ENCODE measurements at regions not wholly inside any gene's neighbourhood (a gene's known extent, or its start where the extent isn't known, plus 50 kb on each side); places are given as distances from the start of the nearest gene placed in this dataset.

GRCh38 chr5:155278532-155278931, 265.0 kb downstream of the KIF4B start:
- Histone ChIP-seq H3K27ac (ENCODE audit: extremely low read depth, low read depth, low read length) (no peak overlapping the region), H3K9ac (ENCODE audit: insufficient read depth in 1 of 2, low read depth in 2 of 2, low read length in 2 of 2) (no peak overlapping the region), H3K36me3 (ENCODE audit: control insufficient read depth, insufficient read depth, low read length) (no peaks in the 10 kb centered on the region), H4K20me1 (replicated peaks; ENCODE audit: control insufficient read depth, insufficient read depth, low read length) (no peaks in the 10 kb centered on the region), H3K9me3 (replicated peaks; ENCODE audit: control insufficient read depth, insufficient read depth, low read depth, low read length) (no peaks in the 10 kb centered on the region), H2AFZ (ENCODE audit: low read depth, low read length) (no peak overlapping the region), H3K9me1 (ENCODE audit: control insufficient read depth, insufficient read depth, low read length) (no peaks in the 10 kb centered on the region), H3K4me2 (ENCODE audit: insufficient read depth, low read length) (no peak overlapping the region), H3K4me3 (no peak overlapping the region), H3K4me1 (replicated peaks in 1 of 2; ENCODE audit: control insufficient read depth in 2 of 2, insufficient read depth in 2 of 2, low read length in 2 of 2) (no peaks in the 10 kb centered on the region), H3K79me2 (ENCODE audit: control insufficient read depth, insufficient read depth, low read length) (no peaks in the 10 kb centered on the region), H3K27me3 (ENCODE audit: control insufficient read depth in 2 of 2, insufficient read depth in 2 of 2, low read length in 2 of 2) (no peaks in the 10 kb centered on the region)
- FAIRE-seq (no peak), DNase-seq (ENCODE audit: extremely low read depth in 1 of 4, low spot score in 3 of 4) (no peak), ATAC-seq (no peak)
- WGBS (ENCODE audit: insufficient coverage, low coverage, missing lambda C conversion rate): 2% methylated on average over 4 of the region's 4 CpGs
- BruUV-seq (replicated peaks): no TSS peak
- intact Hi-C loops (cut with micrococcal nuclease): no loop called here
- in situ Hi-C loops (cut with MboI): loop anchor here (25.0 kb wide), 1 partner anchor 641 kb away; no protein-coding TSS in a partner anchor
- ChIA-PET CTCF (ENCODE audit: low intra/inter-chr PET ratio) (no interaction called here), POLR2A (no interaction called here)
- TF ChIP-seq NONO (IDR thresholded peaks at IDR 0.05; ENCODE audit: low read depth in 2 of 2, low read length in 1 of 2) (no peak), RBM17 (IDR thresholded peaks at IDR 0.05; ENCODE audit: borderline replicate concordance, low read depth, low read length) (no peak), SMAD3 (CRISPR knock-in tag; conservative IDR thresholded peaks at IDR 0.05) (no peak), MTF1 (CRISPR knock-in tag; IDR thresholded peaks at IDR 0.05; ENCODE audit: borderline replicate concordance) (no peak), RERE (CRISPR knock-in tag; IDR thresholded peaks at IDR 0.05; ENCODE audit: borderline replicate concordance) (no peak), ZKSCAN3 (CRISPR knock-in tag; IDR thresholded peaks at IDR 0.05) (no peak)
